ENCODE measurements at regions not wholly inside any gene's neighbourhood (a gene's known extent, or its start where the extent isn't known, plus 50 kb on each side); places are given as distances from the start of the nearest gene placed in this dataset.

DNA sequence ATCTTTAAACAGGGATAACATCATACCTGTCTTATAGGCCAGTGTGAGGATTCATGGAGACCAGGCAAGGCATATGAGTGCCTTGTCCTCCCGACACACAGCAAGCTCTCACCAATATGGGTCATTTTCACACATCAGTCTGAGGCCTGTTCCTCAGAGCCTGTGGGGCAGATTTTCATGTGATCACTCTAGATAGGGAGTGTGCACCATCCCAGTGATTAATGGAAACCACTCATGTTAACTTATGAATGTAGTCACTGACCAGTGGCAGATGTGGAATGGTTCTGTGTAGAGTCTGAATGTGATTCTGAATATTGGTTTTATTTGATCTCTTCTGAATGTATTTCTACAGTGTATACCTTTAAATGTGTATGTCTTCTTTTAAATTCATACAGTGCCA lies 219.7 kb upstream of the SFSWAP start:
- H2AFZ ChIP-seq (ENCODE audit: low read length): no peak overlapping the region
- no peak overlapping the region for H3K4me3 ChIP-seq (ENCODE audit: extremely low read depth in 1 of 4, insufficient read depth in 2 of 4, low read depth in 3 of 4, low read length in 4 of 4)
- no peak overlapping the region for H2BK15ac ChIP-seq (ENCODE audit: low read length)
- H2BK12ac ChIP-seq (ENCODE audit: low read depth, low read length): no peak overlapping the region
- H4K20me1 ChIP-seq (replicated peaks in 1 of 2; ENCODE audit: control insufficient read depth in 1 of 2, insufficient read depth in 2 of 2, low read length in 2 of 2): no peaks in the 10 kb centered on the region
- peaks cover 4% of the 10 kb centered on the region; the same call in 1 of the 2 replicates for H3K23me2 ChIP-seq (ENCODE audit: low read depth, low read length)
- no peak overlapping the region for H3K27ac ChIP-seq (ENCODE audit: low read depth, low read length)
- 82% methylated on average over 1 of the region's 1 CpG; no CpG with 5 or more reads in 1 of the 2 experiments for WGBS, 2 experiments (ENCODE audit: extremely low coverage in 1 of 2, insufficient coverage in 1 of 2, insufficient read length in 1 of 2, insufficient replicate concordance in 2 of 2, low coverage in 1 of 2, low lambda C conversion rate in 2 of 2, missing lambda C conversion rate in 1 of 2)
- H3K4ac ChIP-seq (replicated peaks; ENCODE audit: insufficient read length, low read depth, low read length): no peak overlapping the region
- H3K79me1 ChIP-seq (ENCODE audit: low read depth, low read length): no peaks in the 10 kb centered on the region
- no peak overlapping the region for H2AK5ac ChIP-seq (ENCODE audit: low read depth, low read length)
- no peaks in the 10 kb centered on the region; a peak in 1 of 4 replicates for H3K9me3 ChIP-seq (ENCODE audit: insufficient read depth in 2 of 2, low read depth in 1 of 2, low read length in 1 of 2)
- H3K4me1 ChIP-seq (replicated peaks in 1 of 4; ENCODE audit: control insufficient read depth in 3 of 4, insufficient read depth in 4 of 4, low read length in 3 of 4): no peaks in the 10 kb centered on the region
- H3K4me2 ChIP-seq (ENCODE audit: insufficient read depth in 1 of 2, low read depth in 2 of 2, low read length in 2 of 2): no peak overlapping the region
- H3K79me2 ChIP-seq (ENCODE audit: control insufficient read depth in 1 of 2, insufficient read depth in 2 of 2, low read length in 2 of 2): no peaks in the 10 kb centered on the region
- H2BK20ac ChIP-seq (ENCODE audit: low read length): no peak overlapping the region
- H4K5ac ChIP-seq (ENCODE audit: insufficient read length, low read depth, low read length): no peak overlapping the region
- H3K18ac ChIP-seq (ENCODE audit: extremely low read depth, low read length): no peak overlapping the region
- no peaks in the 10 kb centered on the region; a peak in 1 of 8 replicates for H3K36me3 ChIP-seq (ENCODE audit: control insufficient read depth in 2 of 4, insufficient read depth in 4 of 4, low read length in 3 of 4)
- no peak overlapping the region for H3K14ac ChIP-seq (ENCODE audit: insufficient read length)
- H3K23ac ChIP-seq (ENCODE audit: insufficient read length): no peak overlapping the region
- no peak overlapping the region for H3K56ac ChIP-seq (replicated peaks; ENCODE audit: insufficient read length, low read depth, low read length)
- FAIRE-seq: no peak
- no peak overlapping the region for H3K9ac ChIP-seq (replicated peaks in 1 of 4; ENCODE audit: extremely low read depth in 1 of 4, low read depth in 3 of 4, low read length in 3 of 4)
- H3K27me3 ChIP-seq (replicated peaks in 1 of 4; ENCODE audit: control insufficient read depth in 3 of 4, extremely low read depth in 1 of 4, insufficient read depth in 3 of 4, low read length in 3 of 4): no peaks in the 10 kb centered on the region; a peak in 1 of 7 replicates
- no peak overlapping the region for H4K8ac ChIP-seq (ENCODE audit: extremely low read depth, insufficient read depth, low read length)
- ChIA-PET CTCF (ENCODE audit: partially characterized antibody) (no interaction called here), POLR2A (ENCODE audit: partially characterized antibody) (no interaction called here)
- DNase-seq (ENCODE audit: low read depth in 1 of 2, low spot score in 2 of 2): no peak
- H4K91ac ChIP-seq (replicated peaks; ENCODE audit: insufficient read length, low read length): no peak overlapping the region
- no peak overlapping the region for H2BK120ac ChIP-seq (replicated peaks; ENCODE audit: low read depth, low read length)
- H2BK5ac ChIP-seq (ENCODE audit: low read depth, low read length): no peak overlapping the region
- no peak for TF ChIP-seq CBX5 (IDR thresholded peaks at IDR 0.05; ENCODE audit: low read depth, low read length)
- TF ChIP-seq SIRT6 (IDR thresholded peaks at IDR 0.05; ENCODE audit: low read length): no peak
- no peak for TF ChIP-seq SUZ12 (IDR thresholded peaks at IDR 0.05; ENCODE audit: low read length)
- TF ChIP-seq RAD21 (IDR thresholded peaks at IDR 0.05 in 1 of 2, conservative IDR thresholded peaks at IDR 0.05 in 1 of 2; ENCODE audit: low read depth in 2 of 2, low read length in 2 of 2): no peak
- TF ChIP-seq, protein P1, sequence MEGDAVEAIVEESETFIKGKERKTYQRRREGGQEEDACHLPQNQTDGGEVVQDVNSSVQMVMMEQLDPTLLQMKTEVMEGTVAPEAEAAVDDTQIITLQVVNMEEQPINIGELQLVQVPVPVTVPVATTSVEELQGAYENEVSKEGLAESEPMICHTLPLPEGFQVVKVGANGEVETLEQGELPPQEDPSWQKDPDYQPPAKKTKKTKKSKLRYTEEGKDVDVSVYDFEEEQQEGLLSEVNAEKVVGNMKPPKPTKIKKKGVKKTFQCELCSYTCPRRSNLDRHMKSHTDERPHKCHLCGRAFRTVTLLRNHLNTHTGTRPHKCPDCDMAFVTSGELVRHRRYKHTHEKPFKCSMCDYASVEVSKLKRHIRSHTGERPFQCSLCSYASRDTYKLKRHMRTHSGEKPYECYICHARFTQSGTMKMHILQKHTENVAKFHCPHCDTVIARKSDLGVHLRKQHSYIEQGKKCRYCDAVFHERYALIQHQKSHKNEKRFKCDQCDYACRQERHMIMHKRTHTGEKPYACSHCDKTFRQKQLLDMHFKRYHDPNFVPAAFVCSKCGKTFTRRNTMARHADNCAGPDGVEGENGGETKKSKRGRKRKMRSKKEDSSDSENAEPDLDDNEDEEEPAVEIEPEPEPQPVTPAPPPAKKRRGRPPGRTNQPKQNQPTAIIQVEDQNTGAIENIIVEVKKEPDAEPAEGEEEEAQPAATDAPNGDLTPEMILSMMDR (IDR thresholded peaks at IDR 0.05; ENCODE audit: control extremely low read depth in 1 of 3, insufficient read depth in 1 of 3, low read depth in 1 of 3, low read length in 3 of 3): no peak
- no peak for TF ChIP-seq EGR1 (IDR thresholded peaks at IDR 0.05; ENCODE audit: borderline replicate concordance, low read depth, low read length)
- TF ChIP-seq, protein P2, sequence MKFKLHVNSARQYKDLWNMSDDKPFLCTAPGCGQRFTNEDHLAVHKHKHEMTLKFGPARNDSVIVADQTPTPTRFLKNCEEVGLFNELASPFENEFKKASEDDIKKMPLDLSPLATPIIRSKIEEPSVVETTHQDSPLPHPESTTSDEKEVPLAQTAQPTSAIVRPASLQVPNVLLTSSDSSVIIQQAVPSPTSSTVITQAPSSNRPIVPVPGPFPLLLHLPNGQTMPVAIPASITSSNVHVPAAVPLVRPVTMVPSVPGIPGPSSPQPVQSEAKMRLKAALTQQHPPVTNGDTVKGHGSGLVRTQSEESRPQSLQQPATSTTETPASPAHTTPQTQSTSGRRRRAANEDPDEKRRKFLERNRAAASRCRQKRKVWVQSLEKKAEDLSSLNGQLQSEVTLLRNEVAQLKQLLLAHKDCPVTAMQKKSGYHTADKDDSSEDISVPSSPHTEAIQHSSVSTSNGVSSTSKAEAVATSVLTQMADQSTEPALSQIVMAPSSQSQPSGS (IDR thresholded peaks at IDR 0.05; ENCODE audit: low read length): no peak
- TF ChIP-seq CHD2 (IDR thresholded peaks at IDR 0.05; ENCODE audit: low read length): no peak
- TF ChIP-seq POLR2A (IDR thresholded peaks at IDR 0.05; ENCODE audit: control extremely low read depth in 1 of 2, low read depth in 2 of 2, low read length in 2 of 2): no peak
- TF ChIP-seq KDM1A (IDR thresholded peaks at IDR 0.05; ENCODE audit: borderline replicate concordance, low read length): no peak
- no peak for TF ChIP-seq MAFK (IDR thresholded peaks at IDR 0.05; ENCODE audit: low read depth, low read length)

Measured in H1 (cell line).